A673 (cell line): ENCODE measurements at regions not wholly inside any gene's neighbourhood (a gene's known extent, or its start where the extent isn't known, plus 50 kb on each side); places are given as distances from the start of the nearest gene placed in this dataset.

Source experiments
- BruUV-seq: library from RNA; stranded (reverse); fragments of 400-500 nt; replicated peaks from 2 replicates; lab custom pipeline; 2021; lab: Mats Ljungman, UMichigan
- CTCF ChIA-PET: fragments of 300-600 bp; sonication (Branson Sonifier 250); formaldehyde crosslinking; loops from one replicate; lab custom pipeline; 2022; ENCODE audit warnings: antibody characterized with exemption; lab: Charles Lee
- POLR2A ChIA-PET: fragments of 300-600 bp; sonication (Branson Sonifier 250); formaldehyde crosslinking; loops from one replicate; lab custom pipeline; 2022; ENCODE audit warnings: antibody characterized with exemption; ENCODE audit not compliant: low non-redundant PET; lab: Charles Lee
- DNase-seq: peaks from one replicate; pipeline ENCODE4 v3.0.0-alpha.2; 2015; ENCODE audit warnings: low spot score
- H3K27ac ChIP-seq: fragments of 200-600 bp; sonication (generic); 2 replicates; pipeline ENCODE4 v1.5.1; 2016; ENCODE audit warnings: mixed run types, low read depth, mild to moderate bottlenecking, mixed read lengths, antibody characterized with exemption, low read length; ENCODE audit not compliant: poor library complexity, severe bottlenecking
- H3K27me3 ChIP-seq: fragments of 200-600 bp; sonication (generic); replicated peaks from 2 replicates; pipeline ENCODE4 v1.6.1; 2017; ENCODE audit warnings: mixed run types, low read depth, mild to moderate bottlenecking, mixed read lengths, antibody characterized with exemption, low read length; ENCODE audit not compliant: insufficient read depth, poor library complexity
- H3K36me3 ChIP-seq: fragments of 200-600 bp; sonication (generic); 2 replicates; pipeline ENCODE4 v1.6.1; 2016; ENCODE audit warnings: mixed run types, mild to moderate bottlenecking, mixed read lengths, antibody characterized with exemption, low read length; ENCODE audit not compliant: insufficient read depth, poor library complexity, severe bottlenecking
- H3K4me1 ChIP-seq: fragments of 200-600 bp; sonication (generic); 2 replicates; pipeline ENCODE4 v1.6.1; 2017; ENCODE audit warnings: mixed run types, mild to moderate bottlenecking, mixed read lengths, antibody characterized with exemption, low read length; ENCODE audit not compliant: insufficient read depth, poor library complexity, severe bottlenecking
- H3K4me3 ChIP-seq: fragments of 200-600 bp; sonication (generic); 2 replicates; pipeline ENCODE4 v1.5.1; 2016; ENCODE audit warnings: low read depth, mixed run types, mild to moderate bottlenecking, mixed read lengths, low read length; ENCODE audit not compliant: poor library complexity, severe bottlenecking
- H3K9me3 ChIP-seq: fragments of 200-600 bp; sonication (generic); 2 replicates; pipeline ENCODE4 v1.6.1; 2016; ENCODE audit warnings: mixed run types, low read depth, mild to moderate bottlenecking, mixed read lengths, antibody characterized with exemption, low read length; ENCODE audit not compliant: poor library complexity, severe bottlenecking
- CTCF ChIP-seq: fragments of 300-800, 200-600 bp; sonication (generic); conservative IDR thresholded peaks from 2 replicates; pipeline ENCODE4 v1.5.1; 2017; ENCODE audit warnings: low read depth, mild to moderate bottlenecking, antibody characterized with exemption, low read length, moderate library complexity, mixed read lengths
- EZH2 ChIP-seq: fragments of 200-600 bp; sonication (generic); IDR thresholded peaks from 2 replicates; pipeline ENCODE4 v1.6.1; 2017; ENCODE audit warnings: borderline replicate concordance, low read depth, mild to moderate bottlenecking, mixed read lengths, antibody characterized with exemption, low read length; ENCODE audit not compliant: poor library complexity, severe bottlenecking
- intact Hi-C: fragments of 100-400 bp; cut with micrococcal nuclease; formaldehyde crosslinking; loops from one replicate; pipeline ENCODE4 v1.10.0; 2022; ENCODE audit not compliant: unreplicated experiment

- Histone ChIP-seq H3K36me3 (no peaks in the 10 kb centered on the region), H3K27ac (no peak overlapping the region), H3K4me1 (no peaks in the 10 kb centered on the region), H3K4me3 (no peak overlapping the region), H3K27me3 (no peaks in the 10 kb centered on the region), H3K9me3 (peaks cover under 1% of the 10 kb centered on the region)
- POLR2A ChIA-PET = no interaction called here
- BruUV-seq = no TSS peak
- TF ChIP-seq CTCF (no peak), EZH2 (no peak)
- no peak for DNase-seq
- intact Hi-C loops = no loop called here
- CTCF ChIA-PET = no interaction called here
Observed at GRCh38 chr4:29289118-29289517, 1431.1 kb upstream of the PCDH7 start.

- CTCF ChIA-PET = no interaction called here
- no peak for TF ChIP-seq CTCF
- TF ChIP-seq EZH2 = no peak
- no peaks in the 10 kb centered on the region for H3K9me3 ChIP-seq
- POLR2A ChIA-PET = no interaction called here
- H3K4me3 ChIP-seq = no peak overlapping the region
- H3K27me3 ChIP-seq = no peaks in the 10 kb centered on the region
- DNase-seq = no peak
- intact Hi-C loops = no loop called here
- H3K27ac ChIP-seq = no peak overlapping the region
- H3K4me1 ChIP-seq = no peaks in the 10 kb centered on the region
- no TSS peak for BruUV-seq
- no peaks in the 10 kb centered on the region for H3K36me3 ChIP-seq
Observed at GRCh38 chr4:29295280-29295679, 1424.9 kb upstream of the PCDH7 start.

- Histone ChIP-seq H3K27ac (no peak overlapping the region), H3K36me3 (no peaks in the 10 kb centered on the region), H3K9me3 (no peaks in the 10 kb centered on the region), H3K4me3 (no peak overlapping the region), H3K27me3 (no peaks in the 10 kb centered on the region), H3K4me1 (peaks cover 12% of the 10 kb centered on the region)
- POLR2A ChIA-PET = no interaction called here
- no peak for DNase-seq
- TF ChIP-seq CTCF (no peak), EZH2 (no peak)
- BruUV-seq = no TSS peak
- intact Hi-C loops = no loop called here
- CTCF ChIA-PET = no interaction called here
Observed at GRCh38 chr4:29304595-29304994, 1415.6 kb upstream of the PCDH7 start.
